GM23248 (cell line): ENCODE measurements at regions not wholly inside any gene's neighbourhood (a gene's known extent, or its start where the extent isn't known, plus 50 kb on each side); places are given as distances from the start of the nearest gene placed in this dataset.

Experiments used
- DNase-seq: peaks from one replicate; pipeline ENCODE4 v3.0.0-alpha.2; 2015
- H2AFZ ChIP-seq: fragments of 200-600 bp; sonication (generic); 2 replicates; pipeline ENCODE4 v1.6.1; 2016; ENCODE audit warnings: antibody characterized with exemption
- H3F3A ChIP-seq: fragments of 200-600 bp; sonication (generic); 2 replicates; pipeline ENCODE4 v1.6.1; 2016; ENCODE audit warnings: mild to moderate bottlenecking, antibody characterized with exemption, mixed run types; ENCODE audit not compliant: insufficient read depth
- H3K27ac ChIP-seq: fragments of 200-600 bp; sonication (generic); 2 replicates; pipeline ENCODE4 v1.5.1; 2016; ENCODE audit warnings: mild to moderate bottlenecking
- H3K27me3 ChIP-seq: fragments of 200-600 bp; sonication (generic); replicated peaks from 2 replicates; pipeline ENCODE4 v1.6.1; 2016; ENCODE audit warnings: mild to moderate bottlenecking; ENCODE audit not compliant: insufficient read depth
- H3K36me3 ChIP-seq: fragments of 200-600 bp; sonication (generic); 2 replicates; pipeline ENCODE4 v1.6.1; 2016; ENCODE audit warnings: low read depth, mild to moderate bottlenecking
- H3K4me1 ChIP-seq: fragments of 200-600 bp; sonication (generic); 2 replicates; pipeline ENCODE4 v1.6.1; 2016; ENCODE audit warnings: mild to moderate bottlenecking; ENCODE audit not compliant: insufficient read depth
- H3K4me2 ChIP-seq: fragments of 200-600 bp; sonication (generic); one replicate; pipeline ENCODE4 v1.6.1; 2016; ENCODE audit warnings: mild to moderate bottlenecking; ENCODE audit not compliant: unreplicated experiment
- H3K4me3 ChIP-seq: fragments of 200-600 bp; sonication (generic); 2 replicates; pipeline ENCODE4 v1.5.1; 2016; ENCODE audit warnings: mild to moderate bottlenecking
- H3K79me2 ChIP-seq: fragments of 200-600 bp; sonication (generic); 2 replicates; pipeline ENCODE4 v1.6.1; 2016; ENCODE audit warnings: mild to moderate bottlenecking; ENCODE audit not compliant: insufficient read depth
- H3K9ac ChIP-seq: fragments of 200-600 bp; sonication (generic); 2 replicates; pipeline ENCODE4 v1.6.1; 2016; ENCODE audit warnings: mild to moderate bottlenecking
- H3K9me2 ChIP-seq: fragments of 200-600 bp; sonication (generic); 2 replicates; pipeline ENCODE4 v1.6.1; 2016; ENCODE audit warnings: mixed run types, mild to moderate bottlenecking, moderate library complexity; ENCODE audit not compliant: insufficient read depth
- H3K9me3 ChIP-seq: fragments of 200-600 bp; sonication (generic); one replicate; pipeline ENCODE4 v1.6.1; 2017; ENCODE audit warnings: low read depth
- H4K20me1 ChIP-seq: fragments of 200-600 bp; sonication (generic); 2 replicates; pipeline ENCODE4 v1.6.0; 2016; ENCODE audit not compliant: insufficient read depth
- EZH2 ChIP-seq: fragments of 200-600 bp; sonication (generic); IDR thresholded peaks from 2 replicates; pipeline ENCODE4 v1.6.1; 2018; ENCODE audit warnings: antibody characterized with exemption, mild to moderate bottlenecking; ENCODE audit not compliant: insufficient read depth, poor library complexity, severe bottlenecking
- EZH2phosphoT487 ChIP-seq: fragments of 200-600 bp; sonication (generic); IDR thresholded peaks from 2 replicates; pipeline ENCODE4 v1.6.1; 2018; ENCODE audit warnings: antibody characterized with exemption, moderate library complexity, mild to moderate bottlenecking, low read depth; ENCODE audit not compliant: insufficient read depth
- WGBS, 2 experiments: methylation state at CpG; one replicate each; pipeline ENCODE4 v1.1.6; 2015 to 2017; ENCODE audit warnings: low lambda C conversion rate in 2 of 2, low coverage in 1 of 2; ENCODE audit errors: missing lambda C conversion rate in 2 of 2; 5-methylcytosine and 5-hydroxymethylcytosine counted together
- in situ Hi-C: fragments of 300-500 bp; cut with MboI; formaldehyde crosslinking; loops from 2 replicates; pipeline ENCODE4 v1.15.0; 2020

DNA sequence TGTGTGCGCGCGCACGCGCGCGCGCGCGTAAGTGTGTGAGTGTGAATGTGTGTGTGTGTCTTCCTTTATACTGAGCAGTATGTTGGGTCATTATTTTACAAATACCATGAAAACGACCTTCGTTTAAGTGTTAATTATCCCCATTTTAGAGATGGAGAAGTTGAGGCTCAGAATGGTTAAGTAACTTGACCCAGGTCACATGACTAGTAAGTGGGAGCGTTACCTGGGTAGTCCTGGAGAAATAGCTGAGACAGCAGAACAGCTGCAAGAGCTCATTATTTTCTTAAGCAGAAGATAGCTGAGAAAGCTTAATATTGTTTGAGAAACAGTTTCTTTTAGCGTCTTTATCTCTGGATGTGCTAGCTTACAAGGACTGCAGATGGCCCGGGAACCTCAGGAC, 78.8 kb downstream of the IRX3 start:
- H3K36me3 ChIP-seq = no peaks in the 10 kb centered on the region
- H3K9me2 ChIP-seq = no peaks in the 10 kb centered on the region
- no peaks in the 10 kb centered on the region for H3K79me2 ChIP-seq
- H3K4me2 ChIP-seq = no peak overlapping the region
- no peaks in the 10 kb centered on the region for H3F3A ChIP-seq
- no peak for TF ChIP-seq EZH2phosphoT487
- no peak for TF ChIP-seq EZH2
- no peak overlapping the region for H3K9ac ChIP-seq
- no peak overlapping the region for H3K4me3 ChIP-seq
- H3K27me3 ChIP-seq = peaks cover 68% of the 10 kb centered on the region
- no peaks in the 10 kb centered on the region for H4K20me1 ChIP-seq
- H3K9me3 ChIP-seq = no peaks in the 10 kb centered on the region
- no peak overlapping the region for H3K27ac ChIP-seq
- H3K4me1 ChIP-seq = 0 out of 2 replicates have a peak, but pooled peaks cover 5% of the 10 kb centered on the region
- no peak overlapping the region for H2AFZ ChIP-seq
- DNase-seq = no peak
- in situ Hi-C loops = no loop called here
- 64 to 72% methylated on average over 15 of the region's 15 CpGs for WGBS, 2 experiments

DNA sequence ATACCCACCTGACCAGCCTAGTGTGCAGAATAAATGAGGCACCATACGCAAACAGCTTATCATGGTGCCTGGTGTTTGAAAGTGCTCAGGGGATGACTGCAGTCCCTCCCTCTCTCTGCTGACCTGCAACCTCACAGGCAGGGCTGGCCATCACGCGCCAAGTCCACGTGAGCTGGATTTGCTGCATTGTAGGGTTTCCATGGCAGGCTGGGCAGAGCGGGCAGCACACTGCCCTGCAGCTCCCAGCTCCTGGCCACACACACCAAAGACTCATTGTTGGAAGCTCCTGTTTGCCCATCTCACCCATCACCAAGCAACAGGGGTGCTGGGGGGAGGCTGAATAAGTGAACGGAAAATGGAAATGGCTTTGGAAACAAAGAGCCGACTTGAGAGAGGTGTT, 81.8 kb downstream of the IRX3 start:
- Histone ChIP-seq H3K27ac (no peak overlapping the region), H3K9ac (no peak overlapping the region), H2AFZ (no peak overlapping the region), H3K9me2 (no peaks in the 10 kb centered on the region), H3K79me2 (no peaks in the 10 kb centered on the region), H3F3A (no peaks in the 10 kb centered on the region), H3K4me2 (no peak overlapping the region), H3K4me3 (no peak overlapping the region), H3K9me3 (no peaks in the 10 kb centered on the region), H3K4me1 (0 out of 2 replicates have a peak, but pooled peaks cover 5% of the 10 kb centered on the region), H3K36me3 (no peaks in the 10 kb centered on the region), H3K27me3 (peaks cover 40% of the 10 kb centered on the region), H4K20me1 (no peaks in the 10 kb centered on the region)
- TF ChIP-seq EZH2 = no peak
- TF ChIP-seq EZH2phosphoT487 = no peak
- DNase-seq = no peak
- WGBS, 2 experiments = 85 to 86% methylated on average over 7 of the region's 7 CpGs
- in situ Hi-C loops = no loop called here

DNA sequence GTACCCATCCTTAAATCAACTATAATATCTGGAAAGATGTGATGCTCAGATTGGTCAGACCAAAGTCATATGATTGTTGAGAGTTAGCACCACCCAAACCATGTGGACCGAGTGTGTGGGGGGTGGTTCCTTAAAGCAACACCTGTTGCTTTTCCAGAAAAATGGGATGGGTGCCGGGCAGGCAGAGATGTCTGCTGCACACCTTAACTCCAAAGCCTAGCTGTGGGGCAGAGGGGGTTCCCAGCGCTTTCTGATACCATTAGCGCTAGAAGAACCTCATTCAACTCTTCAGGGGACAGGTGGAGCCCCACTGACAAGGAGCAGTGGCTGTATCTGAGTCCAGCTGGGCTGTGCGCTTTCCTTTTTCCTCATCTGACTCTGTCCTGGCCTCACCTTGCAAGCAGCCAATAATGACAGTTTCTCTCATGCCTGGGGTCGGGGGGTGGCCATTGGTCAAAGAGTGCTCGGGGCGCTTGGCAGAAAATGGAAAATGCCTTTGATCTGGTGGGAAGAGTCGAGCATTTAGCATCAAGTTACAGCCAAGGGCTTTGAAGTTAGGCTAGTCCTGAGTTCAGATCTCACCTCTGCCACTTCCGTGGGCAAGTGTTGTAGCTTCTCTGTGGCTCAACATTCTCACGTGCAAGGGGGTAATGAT, 82.6 kb downstream of the IRX3 start:
- H3K36me3 ChIP-seq = no peaks in the 10 kb centered on the region
- in situ Hi-C loops = no loop called here
- H3K4me2 ChIP-seq = no peak overlapping the region
- 0 out of 2 replicates have a peak, but pooled peaks cover 5% of the 10 kb centered on the region for H3K4me1 ChIP-seq
- peaks cover 33% of the 10 kb centered on the region for H3K27me3 ChIP-seq
- H3K27ac ChIP-seq = no peak overlapping the region
- no peaks in the 10 kb centered on the region for H3K9me3 ChIP-seq
- H3K79me2 ChIP-seq = no peaks in the 10 kb centered on the region
- no peak overlapping the region for H3K9ac ChIP-seq
- H3K4me3 ChIP-seq = no peak overlapping the region
- H3F3A ChIP-seq = no peaks in the 10 kb centered on the region
- no peaks in the 10 kb centered on the region for H3K9me2 ChIP-seq
- DNase-seq = no peak
- 54 to 55% methylated on average over 10 to 11 of the region's 11 CpGs for WGBS, 2 experiments
- H4K20me1 ChIP-seq = no peaks in the 10 kb centered on the region
- H2AFZ ChIP-seq = no peak overlapping the region
- TF ChIP-seq EZH2 (no peak), EZH2phosphoT487 (no peak)

DNA sequence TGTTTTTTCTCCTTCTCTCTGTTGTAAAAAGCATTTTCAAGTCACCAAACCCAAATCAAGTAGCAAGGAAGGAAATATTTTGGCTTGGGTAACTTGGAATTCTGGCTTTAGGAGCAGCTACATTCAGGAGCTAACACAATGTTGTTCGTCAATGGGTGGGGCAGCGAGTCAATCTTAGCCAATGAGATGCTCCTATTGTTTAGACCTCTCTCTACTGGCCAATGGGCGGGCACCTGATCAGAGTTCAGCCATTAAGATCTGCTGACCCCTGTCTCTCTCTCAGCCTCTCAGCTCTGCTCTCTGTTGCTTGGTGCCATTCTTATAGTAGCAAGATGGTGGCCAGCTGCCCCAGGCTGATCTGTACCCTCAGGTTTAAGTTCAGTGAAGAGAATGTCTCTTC, 83.2 kb downstream of the IRX3 start:
- in situ Hi-C loops = no loop called here
- Histone ChIP-seq H3K9me3 (no peaks in the 10 kb centered on the region), H3F3A (no peaks in the 10 kb centered on the region), H3K4me2 (no peak overlapping the region), H3K4me1 (0 out of 2 replicates have a peak, but pooled peaks cover 1% of the 10 kb centered on the region), H3K79me2 (no peaks in the 10 kb centered on the region), H2AFZ (no peak overlapping the region), H3K4me3 (no peak overlapping the region), H3K36me3 (no peaks in the 10 kb centered on the region), H3K27ac (no peak overlapping the region), H3K27me3 (peaks cover 29% of the 10 kb centered on the region), H4K20me1 (no peaks in the 10 kb centered on the region), H3K9ac (no peak overlapping the region), H3K9me2 (no peaks in the 10 kb centered on the region)
- 38 to 54% methylated on average over 3 of the region's 3 CpGs for WGBS, 2 experiments
- DNase-seq = no peak
- TF ChIP-seq EZH2 (no peak), EZH2phosphoT487 (no peak)
